ENCODE measurements at regions not wholly inside any gene's neighbourhood (a gene's known extent, or its start where the extent isn't known, plus 50 kb on each side); places are given as distances from the start of the nearest gene placed in this dataset.
A peak's percentile ranks its signal among the peaks of the same experiment; 100 is the strongest.
"Not testable (repeated sequence)": the region's sequence is repeated elsewhere in the genome, so short reads cannot be mapped to it uniquely, and the experiment has no call there.

DNA sequence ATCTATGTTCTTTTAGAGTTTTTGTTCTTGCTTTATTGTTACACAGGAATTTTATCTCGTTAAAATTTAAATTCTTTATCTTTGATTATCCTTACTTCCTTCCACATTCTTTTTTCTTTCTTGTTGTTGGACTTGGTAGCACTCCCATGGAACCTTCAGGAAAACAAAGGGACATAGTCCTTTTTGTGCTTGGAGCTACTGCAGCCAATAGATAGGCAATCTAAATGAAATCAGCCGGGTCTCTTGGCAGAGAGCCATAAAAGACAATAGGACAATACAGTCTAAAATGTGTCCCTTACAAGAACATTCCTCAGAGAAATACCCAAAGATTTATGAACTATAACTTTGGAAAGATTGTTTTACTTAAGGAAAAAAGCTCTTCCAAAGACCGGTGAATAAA lies 548.1 kb upstream of the C9orf72 start:
- DNase-seq = peak in 1 of 3 experiments; percentile 16

- no peak for DNase-seq
Measured at GRCh38 chr9:28124917-28125316, 551.6 kb upstream of the C9orf72 start.

GRCh38 chr9:28127101-28127500 lies 553.8 kb upstream of the C9orf72 start:
- DNase-seq = peak; percentile 0 to 58 (median 27)

DNA sequence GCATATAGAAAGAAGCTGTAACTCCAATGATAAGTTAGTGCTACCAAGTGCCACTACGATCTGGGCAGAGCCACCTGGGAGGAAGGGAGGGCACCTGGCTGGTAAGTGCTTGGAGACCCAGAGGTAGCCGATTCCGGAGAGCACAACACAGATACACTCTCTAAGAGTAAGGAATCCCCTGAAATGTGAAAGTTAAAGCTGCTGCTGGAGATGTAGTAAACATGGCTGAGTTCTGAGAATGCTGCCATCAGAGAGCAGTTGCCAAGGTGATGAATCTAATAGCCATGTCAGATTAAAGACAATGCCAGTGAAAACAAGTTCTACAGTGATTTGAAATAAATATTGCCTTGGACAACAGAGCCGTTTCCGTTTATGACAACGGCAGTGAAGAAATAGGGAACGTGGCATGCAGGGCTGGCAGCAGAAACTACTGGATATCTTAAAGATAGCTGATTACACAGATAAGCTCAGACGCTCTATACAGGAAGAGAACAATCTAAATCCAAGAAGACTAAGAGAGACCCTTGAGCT lies 561.2 kb upstream of the C9orf72 start:
- DNase-seq = peak in 2 of 3 experiments; percentile 10 to 56

DNA sequence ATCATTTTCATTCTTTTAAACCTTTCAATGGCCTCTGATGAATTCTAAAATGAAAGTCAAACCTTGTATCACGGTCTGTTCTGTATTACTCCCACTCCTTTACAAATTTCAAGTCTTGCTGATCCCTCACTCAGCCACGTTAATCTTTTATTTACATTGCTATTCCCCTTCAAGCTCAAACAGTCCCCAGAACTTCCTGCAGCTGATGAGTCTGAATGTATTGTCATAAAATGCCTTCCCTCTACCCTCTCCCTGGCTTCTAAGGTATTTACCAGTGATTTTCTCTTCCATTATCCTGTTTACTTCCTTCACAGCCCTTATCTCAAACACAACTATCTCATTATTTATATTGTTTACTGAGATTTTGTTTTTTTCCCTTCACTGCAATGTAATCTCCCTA lies 562.3 kb upstream of the C9orf72 start:
- peak in 2 of 3 experiments; percentile 12 to 42 for DNase-seq

- no peak for DNase-seq
Measured at GRCh38 chr9:28136113-28136512, 562.8 kb upstream of the C9orf72 start.

DNA sequence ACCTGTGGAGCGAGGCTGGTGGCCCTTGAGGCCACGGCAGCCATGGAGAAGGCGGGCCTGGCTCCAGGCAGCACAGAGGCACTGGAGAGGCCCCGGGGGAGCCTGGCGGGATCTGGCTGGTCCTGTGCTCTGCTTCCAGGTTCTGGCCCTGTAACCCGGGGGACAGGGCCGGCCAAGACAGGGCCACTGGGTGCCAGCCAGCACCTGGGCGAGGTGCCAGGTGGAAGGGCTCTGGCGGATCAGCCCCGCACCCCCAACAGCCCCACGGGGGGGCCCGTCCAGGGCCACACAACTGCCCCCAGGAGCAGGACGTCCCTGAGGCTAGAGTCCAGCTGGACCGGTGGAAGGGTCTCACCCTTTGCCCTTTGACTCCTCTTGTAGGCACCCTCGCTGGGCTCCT lies 574.1 kb upstream of the C9orf72 start:
- not testable (repeated sequence) for DNase-seq

GRCh38 chr9:28147923-28148597 lies 574.8 kb upstream of the C9orf72 start:
- DNase-seq = not testable (repeated sequence)

- not testable (repeated sequence) for DNase-seq
Measured at GRCh38 chr9:28149361-28150050, 576.2 kb upstream of the C9orf72 start.

GRCh38 chr9:28155067-28155466 lies 581.8 kb upstream of the C9orf72 start:
- peak in 1 of 3 experiments; percentile 7 for DNase-seq

DNA sequence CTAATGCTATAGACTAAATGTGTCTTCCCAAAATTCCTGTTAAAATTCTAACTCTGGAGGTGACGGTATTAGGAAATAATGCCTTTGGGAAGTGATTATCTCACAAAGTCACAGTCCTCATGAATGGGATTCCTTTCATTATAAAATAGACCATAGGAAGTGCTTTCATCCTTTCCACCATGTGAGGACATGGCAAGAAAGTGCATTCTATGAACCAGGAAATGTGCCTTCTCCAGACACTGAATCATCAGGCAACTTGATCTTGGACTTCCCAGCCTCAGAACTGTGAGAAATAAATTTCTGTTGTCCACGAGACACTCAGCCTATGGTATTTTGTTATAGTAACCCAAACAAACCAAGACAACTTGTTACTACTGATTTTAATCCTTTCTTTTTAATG lies 582.4 kb upstream of the C9orf72 start:
- DNase-seq = no peak

DNA sequence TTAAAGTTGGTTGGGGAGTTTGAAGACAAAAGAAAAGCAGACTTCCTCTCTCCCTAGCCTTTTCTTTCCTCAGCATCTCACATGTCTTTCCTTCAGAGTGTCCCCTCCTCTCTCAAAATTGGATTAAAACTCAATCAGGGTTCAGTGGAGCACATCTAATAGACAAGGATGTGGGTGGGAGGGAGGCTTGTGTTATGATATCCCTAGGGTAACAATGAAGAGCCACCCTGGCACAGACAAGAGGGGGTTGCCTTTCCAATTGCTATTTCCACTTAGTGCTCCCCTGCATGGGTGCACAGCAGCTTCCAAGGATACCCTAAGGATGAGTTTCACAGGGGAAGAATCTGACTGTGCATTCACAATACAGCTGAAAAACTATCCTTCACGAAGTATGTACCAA lies 585.2 kb upstream of the C9orf72 start:
- DNase-seq = no peak

DNA sequence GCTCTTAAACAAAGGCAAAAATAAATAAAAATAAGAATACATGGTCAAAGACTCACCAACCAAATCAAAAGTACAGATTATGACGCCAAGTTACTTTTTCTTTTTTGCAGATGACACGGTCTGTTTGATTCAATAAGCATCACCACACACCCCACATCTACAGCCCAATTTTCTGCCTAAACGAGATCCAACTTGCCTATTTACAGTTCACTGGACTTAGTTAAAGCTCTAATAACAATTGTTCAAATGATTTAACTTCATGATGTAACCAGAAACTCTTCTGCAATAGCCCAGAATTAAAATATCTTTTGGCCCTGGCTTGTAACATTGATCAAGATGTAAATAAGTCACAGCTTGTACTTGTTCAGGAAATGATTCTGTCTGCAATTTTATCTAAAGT lies 590.3 kb upstream of the C9orf72 start:
- peak in 1 of 3 experiments; percentile 2 for DNase-seq

DNA sequence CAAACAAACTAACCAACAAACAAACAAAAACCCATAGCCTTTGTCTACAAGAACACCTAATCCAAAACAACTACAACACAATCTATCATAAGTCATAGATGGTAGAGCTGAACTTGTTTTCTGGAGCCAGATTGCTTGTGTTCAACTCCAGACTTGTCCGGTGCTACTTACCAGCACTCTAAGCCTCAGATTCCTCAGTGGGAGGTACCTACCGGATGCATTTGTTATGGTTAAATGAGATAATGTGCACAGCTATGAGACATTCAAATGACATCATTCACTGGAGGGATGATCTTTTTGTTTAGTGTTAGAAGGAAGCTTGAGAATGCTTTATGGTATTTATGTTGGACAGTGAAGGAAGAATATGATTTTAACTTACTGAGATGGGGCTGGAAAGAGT lies 592.9 kb upstream of the C9orf72 start:
- no peak for DNase-seq

GRCh38 chr9:28177142-28177541 lies 603.9 kb upstream of the C9orf72 start:
- no peak for DNase-seq

DNA sequence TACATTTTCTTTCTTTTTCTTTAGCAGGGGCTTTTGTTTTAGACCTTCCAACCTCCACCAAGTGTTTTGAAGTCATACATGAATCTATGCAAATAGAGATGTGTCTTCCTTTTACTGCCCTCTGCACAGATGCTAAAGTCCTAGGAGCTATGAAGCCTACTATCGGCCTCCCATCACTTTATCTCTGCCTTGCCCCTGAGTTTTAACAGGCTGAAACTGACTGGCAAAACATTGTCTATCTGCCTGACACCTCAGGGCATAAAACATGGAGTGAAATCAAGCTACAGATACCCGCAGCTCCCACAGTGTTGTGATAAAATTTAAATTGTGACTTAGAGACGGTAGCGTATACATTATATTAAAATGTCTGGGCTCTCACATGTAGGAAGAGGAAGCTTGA lies 604.6 kb upstream of the C9orf72 start:
- DNase-seq = no peak

- peak in 1 of 3 experiments; percentile 35 for DNase-seq
Measured at GRCh38 chr9:28179893-28180292, 606.6 kb upstream of the C9orf72 start.

DNA sequence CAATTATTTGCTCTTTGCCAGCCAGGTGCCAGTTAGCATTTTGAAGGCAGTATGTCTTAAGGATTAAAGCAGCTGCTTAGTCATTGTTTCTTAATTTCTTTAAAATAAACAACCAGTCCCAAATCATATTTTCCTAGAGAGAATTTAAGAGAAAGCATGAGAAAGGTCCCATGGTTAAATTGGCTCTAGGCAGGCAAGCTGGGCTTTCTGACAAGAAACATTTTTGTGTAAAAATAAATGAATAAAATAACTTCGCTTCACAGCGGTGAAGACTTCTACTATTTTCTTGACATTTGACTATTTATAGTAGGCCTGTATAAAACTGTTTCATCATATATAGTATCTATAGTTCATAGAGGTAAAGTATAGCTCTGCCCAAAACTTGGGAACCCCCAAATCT lies 617.7 kb upstream of the C9orf72 start:
- no peak for DNase-seq

DNA sequence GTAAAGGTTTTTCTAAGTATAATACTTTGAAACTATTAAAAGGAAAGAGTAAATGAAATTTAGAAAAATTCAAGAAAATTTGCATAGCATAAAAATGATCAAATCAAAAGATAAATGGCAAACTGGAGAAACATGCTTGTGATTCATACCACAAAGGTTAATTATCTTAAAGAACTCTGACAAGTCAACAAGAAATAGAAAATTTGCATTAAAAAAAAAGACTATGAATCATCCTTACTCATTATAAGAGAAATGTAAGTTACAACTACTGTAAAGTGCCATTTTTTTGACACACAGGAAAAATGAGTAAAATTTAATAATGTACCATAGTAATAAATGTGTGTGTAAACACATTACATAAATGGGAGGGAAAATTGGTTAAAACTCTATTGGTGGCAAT lies 624.4 kb upstream of the C9orf72 start:
- DNase-seq = no peak

- DNase-seq = peak in 1 of 3 experiments; percentile 12
Measured at GRCh38 chr9:28203036-28203435, 629.8 kb upstream of the C9orf72 start.

DNA sequence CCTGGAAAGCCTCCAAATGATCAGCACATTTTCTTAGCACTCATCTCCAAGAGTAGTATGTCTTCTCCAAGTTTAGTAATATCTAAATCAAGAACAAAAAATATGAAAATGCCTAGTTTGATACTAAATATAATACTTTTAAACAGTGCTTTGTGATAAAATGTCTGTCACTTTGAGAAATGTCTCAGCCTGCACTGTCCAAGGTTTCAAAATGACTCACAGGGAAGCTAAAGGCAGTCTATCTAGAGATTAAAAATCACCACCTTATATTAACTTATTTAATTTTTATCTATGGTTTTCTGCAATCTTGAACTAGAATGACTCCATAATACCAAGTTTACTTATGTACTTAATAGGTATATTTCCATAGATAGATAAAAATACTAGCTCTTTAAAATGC lies 633.0 kb upstream of the C9orf72 start:
- DNase-seq = no peak

DNA sequence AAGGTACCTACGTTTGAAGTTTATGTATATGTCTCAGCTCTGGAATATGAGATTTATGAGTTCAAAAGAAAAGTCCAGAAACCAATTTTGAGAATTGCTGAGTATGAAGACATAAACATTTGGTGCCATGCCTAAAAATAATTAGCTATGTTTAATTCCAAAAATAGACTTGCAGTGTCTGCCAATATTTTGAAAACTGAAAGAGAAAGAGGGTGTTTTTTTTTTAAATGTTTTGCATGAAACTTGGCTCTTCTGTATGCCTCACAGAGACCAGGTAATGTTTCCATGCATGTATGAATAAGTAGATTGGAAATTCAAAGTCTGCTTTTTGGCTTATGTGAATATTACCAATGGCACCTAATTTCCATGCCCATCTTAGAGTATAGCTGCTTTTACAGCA lies 634.4 kb upstream of the C9orf72 start:
- no peak for DNase-seq

GRCh38 chr9:28209130-28209529 lies 635.8 kb upstream of the C9orf72 start:
- no peak for DNase-seq

- peak in 2 of 3 experiments; percentile 1 to 74 for DNase-seq
Measured at GRCh38 chr9:28212979-28213378, 639.7 kb upstream of the C9orf72 start.
